A549 (cell line): ENCODE measurements at regions not wholly inside any gene's neighbourhood (a gene's known extent, or its start where the extent isn't known, plus 50 kb on each side); places are given as distances from the start of the nearest gene placed in this dataset.

ENCODE experiments used
- ATAC-seq, 2 experiments: fragments of 200-7000 bp in 1 of 2; fragments of >200 bp in 1 of 2; cut with Nextera tagmentation in 1 of 2; cut with Tn5 transposase in 1 of 2; 3 replicates each; pipeline versions ENCODE4 v1.8.0 to v1.9.1; 2018 to 2020; ENCODE audit warnings: mild to moderate bottlenecking in 1 of 2, moderate library complexity in 1 of 2
- CTCF ChIA-PET: fragments of 300-600 bp; sonication (Branson Sonifier 250); formaldehyde crosslinking; extraction: SDS; loops from one replicate; lab custom pipeline; 2021; ENCODE audit warnings: antibody characterized with exemption, inconsistent platforms; lab: Yijun Ruan, JAX
- POLR2A ChIA-PET: fragments of 350-600 bp; formaldehyde crosslinking; extraction: SDS; loops from one replicate; lab custom pipeline; 2021; ENCODE audit warnings: antibody characterized with exemption, inconsistent platforms; lab: Yijun Ruan, JAX
- DNase-seq, 2 experiments: peaks; one replicate each; pipeline versions ENCODE4 v3.0.0 to v3.0.0-alpha.2; 2011 to 2016; ENCODE audit warnings: low read depth in 1 of 2, low spot score in 1 of 2
- FAIRE-seq: peaks from 2 replicates; lab custom pipeline; 2011; peaks lifted over from hg19 to GRCh38; lab: Jason Lieb, UNC
- H3K27ac ChIP-seq, 2 experiments: fragments of >200 bp; sonication (Bioruptor Twin); formaldehyde crosslinking; 3 replicates each; pipeline ENCODE4 v1.5.1; 2016 to 2017
- H3K4me1 ChIP-seq: fragments of >200 bp; sonication (Bioruptor Twin); formaldehyde crosslinking; 3 replicates; pipeline ENCODE4 v1.6.1; 2016
- H3K4me2 ChIP-seq: fragments of >200 bp; sonication (Bioruptor Twin); formaldehyde crosslinking; 3 replicates; pipeline ENCODE4 v1.6.1; 2016
- H3K4me3 ChIP-seq: fragments of >200 bp; sonication (Bioruptor Twin); formaldehyde crosslinking; 3 replicates; pipeline ENCODE4 v1.5.1; 2016
- H3K9me3 ChIP-seq: fragments of >200 bp; sonication (Bioruptor Twin); formaldehyde crosslinking; 3 replicates; pipeline ENCODE4 v1.6.1; 2016
- CBX8 ChIP-seq: fragments of 200-600 bp; sonication (generic); IDR thresholded peaks from 2 replicates; pipeline ENCODE4 v1.6.1; 2016
- CHD4 ChIP-seq: fragments of 200-600 bp; sonication (generic); IDR thresholded peaks from 2 replicates; pipeline ENCODE4 v1.6.1; 2016; ENCODE audit warnings: antibody characterized with exemption, mild to moderate bottlenecking, borderline replicate concordance
- FOSB ChIP-seq: fragments of 250-450 bp; sonication (Bioruptor Pico); IDR thresholded peaks from 2 replicates; pipeline ENCODE4 v1.5.0; 2020; ENCODE audit warnings: mild to moderate bottlenecking, moderate library complexity
- FOSL2 ChIP-seq, 2 experiments: fragments of 450-650 bp in 1 of 2; fragments of >200 bp in 1 of 2; sonication (Bioruptor Twin) in 1 of 2; formaldehyde crosslinking; IDR thresholded peaks; 2 replicates each; pipeline versions ENCODE4 v1.5.0 to v1.6.1; 2016 to 2020; ENCODE audit warnings: mild to moderate bottlenecking in 1 of 2, moderate library complexity in 1 of 2
- GATA3 ChIP-seq: IDR thresholded peaks from 2 replicates; pipeline ENCODE4 v1.6.1; 2012; ENCODE audit warnings: borderline replicate concordance
- HDAC2 ChIP-seq: fragments of 200-600 bp; sonication (generic); IDR thresholded peaks from 2 replicates; pipeline ENCODE4 v1.6.1; 2016
- HEYL ChIP-seq: fragments of 250-450 bp; sonication (Bioruptor Pico); IDR thresholded peaks from 2 replicates; pipeline ENCODE4 v1.8.0; 2021; ENCODE audit warnings: mild to moderate bottlenecking, moderate library complexity
- JUNB ChIP-seq: fragments of >200 bp; sonication (Bioruptor Twin); formaldehyde crosslinking; IDR thresholded peaks from 2 replicates; pipeline ENCODE4 v1.6.1; 2016
- NR3C1 ChIP-seq: fragments of >200 bp; sonication (Bioruptor Twin); formaldehyde crosslinking; IDR thresholded peaks from 3 replicates; pipeline ENCODE4 v1.6.1; 2017
- RAD21 ChIP-seq, 2 experiments: fragments of >200 bp in 1 of 2; sonication (Bioruptor Twin) in 1 of 2; formaldehyde crosslinking in 1 of 2; IDR thresholded peaks in 1 of 2; conservative IDR thresholded peaks in 1 of 2; 2 replicates in 1 of 2; 3 replicates in 1 of 2; pipeline ENCODE4 v1.6.1; 2012 to 2018; ENCODE audit warnings: inconsistent platforms in 1 of 2
- RARB ChIP-seq: fragments of 250-450 bp; sonication (Bioruptor Pico); IDR thresholded peaks from 2 replicates; pipeline ENCODE4 v1.8.0; 2021; ENCODE audit warnings: mild to moderate bottlenecking, moderate library complexity
- RFX5 ChIP-seq: fragments of 450-650 bp; IDR thresholded peaks from 2 replicates; pipeline ENCODE4 v1.7.1; 2014; ENCODE audit warnings: antibody characterized with exemption, mild to moderate bottlenecking, moderate library complexity
- ZC3H11A ChIP-seq: fragments of 450-650 bp; IDR thresholded peaks from 2 replicates; pipeline ENCODE4 v1.6.1; 2014; ENCODE audit warnings: antibody characterized with exemption, mild to moderate bottlenecking
- WGBS: methylation state at CpG from one replicate; pipeline ENCODE4 v1.1.6; 2017; ENCODE audit errors: missing lambda C conversion rate; 5-methylcytosine and 5-hydroxymethylcytosine counted together
- TF ChIP-seq, protein P1 (sequence below): fragments of 250-450 bp; sonication (Bioruptor Pico); IDR thresholded peaks from 2 replicates; pipeline ENCODE4 v1.5.0; 2020; ENCODE audit warnings: low read depth, mild to moderate bottlenecking, moderate library complexity
- TF ChIP-seq, protein P2 (sequence below): fragments of >200 bp; sonication (Bioruptor Twin); formaldehyde crosslinking; IDR thresholded peaks from 2 replicates; pipeline ENCODE4 v1.6.1; 2016
- TF ChIP-seq, protein P3 (sequence below): fragments of >200 bp; sonication (Bioruptor Twin); formaldehyde crosslinking; IDR thresholded peaks from 3 replicates; pipeline ENCODE4 v1.6.1; 2016
- TF ChIP-seq, protein P4 (sequence below): IDR thresholded peaks from 2 replicates; pipeline ENCODE4 v1.6.1; 2012; ENCODE audit warnings: low read depth, borderline replicate concordance
- TF ChIP-seq, protein P5 (sequence below): fragments of 150-350 bp; IDR thresholded peaks from 2 replicates; pipeline ENCODE4 v1.6.1; 2014; ENCODE audit warnings: low read depth, mild to moderate bottlenecking, low read length

DNA sequence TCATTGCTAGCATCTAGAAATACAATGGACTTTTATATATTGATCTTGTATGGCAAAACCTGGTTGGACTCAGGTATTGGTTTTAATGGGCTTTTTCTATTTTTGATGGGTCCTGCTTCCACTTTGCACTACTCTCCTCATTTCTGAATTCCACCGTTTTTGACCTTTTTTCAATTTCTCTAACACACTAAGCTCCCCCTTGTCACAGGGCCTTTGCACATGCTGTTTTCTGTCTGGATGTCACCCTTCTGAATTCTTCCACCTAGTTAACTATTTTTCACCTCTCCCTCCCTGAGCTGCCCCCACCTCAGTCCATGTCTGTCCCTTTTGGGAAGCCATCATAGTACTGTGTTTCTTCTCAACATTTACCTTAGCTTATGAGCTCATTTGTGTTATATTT is 112.7 kb upstream of the FRMD6 start:
- Histone ChIP-seq H3K9me3 (peaks cover 6% of the 10 kb centered on the region; the same call in 1 of the 3 replicates), H3K27ac (peak overlapping the region; percentile 66 to 69; a peak in 5 of 6 replicates), H3K4me3 (no peak overlapping the region), H3K4me2 (peak overlapping the region; percentile 35; the same call in 2 of the 3 replicates), H3K4me1 (peaks cover 30% of the 10 kb centered on the region)
- POLR2A ChIA-PET: no interaction called here
- TF ChIP-seq ZC3H11A: no peak
- no peak for TF ChIP-seq FOSB (CRISPR knock-in tag)
- no peak for TF ChIP-seq NR3C1
- TF ChIP-seq, protein P1, sequence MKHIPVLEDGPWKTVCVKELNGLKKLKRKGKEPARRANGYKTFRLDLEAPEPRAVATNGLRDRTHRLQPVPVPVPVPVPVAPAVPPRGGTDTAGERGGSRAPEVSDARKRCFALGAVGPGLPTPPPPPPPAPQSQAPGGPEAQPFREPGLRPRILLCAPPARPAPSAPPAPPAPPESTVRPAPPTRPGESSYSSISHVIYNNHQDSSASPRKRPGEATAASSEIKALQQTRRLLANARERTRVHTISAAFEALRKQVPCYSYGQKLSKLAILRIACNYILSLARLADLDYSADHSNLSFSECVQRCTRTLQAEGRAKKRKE (CRISPR knock-in tag): no peak
- no peak for TF ChIP-seq HDAC2
- ATAC-seq (no peak), DNase-seq (no peak), FAIRE-seq (no peak)
- 76% methylated on average over 1 of the region's 1 CpG for WGBS
- CTCF ChIA-PET: interaction anchor here (3.7 kb wide), 1 partner anchor 256 kb away, joined by 14 read pairs; no protein-coding TSS in a partner anchor

DNA sequence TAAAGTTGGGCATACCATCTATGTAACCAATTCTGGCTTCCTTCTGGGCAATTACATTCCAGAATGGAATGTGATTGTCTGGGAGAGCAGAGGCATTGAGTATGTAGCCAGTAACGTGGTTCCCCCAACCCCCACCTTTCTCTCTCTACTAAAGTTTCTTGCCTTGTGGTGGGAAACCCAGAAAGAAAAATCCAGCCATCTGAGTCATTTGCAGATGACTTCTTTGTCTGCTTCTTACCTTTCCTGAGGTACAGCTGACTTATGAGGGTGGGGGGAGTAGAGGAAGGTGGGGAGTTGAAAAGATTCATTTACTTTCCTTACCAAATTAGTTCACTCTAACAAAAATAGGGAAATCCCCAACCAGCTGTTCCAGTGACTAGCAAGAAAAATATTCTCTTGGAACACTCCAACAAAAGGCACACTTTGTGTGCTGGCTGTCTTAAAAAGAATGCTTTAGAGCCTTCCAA is 112.1 kb upstream of the FRMD6 start:
- TF ChIP-seq JUNB (peak; percentile 58), GATA3 (peak; percentile 12; the same call in 1 of the 2 replicates), HEYL (CRISPR knock-in tag) (no peak), RAD21 (conservative IDR thresholded peaks at IDR 0.05 in 1 of 2, IDR thresholded peaks at IDR 0.05 in 1 of 2) (peak in 1 of 2 experiments; percentile 26; a peak in 2 of 5 replicates), ZC3H11A (no peak), FOSL2 (IDR thresholded peaks at IDR 0.05) (peak; percentile 33; the same call in 1 of the 2 replicates), FOSL2 (CRISPR knock-in tag; IDR thresholded peaks at IDR 0.05) (peak; percentile 56)
- TF ChIP-seq, protein P2, sequence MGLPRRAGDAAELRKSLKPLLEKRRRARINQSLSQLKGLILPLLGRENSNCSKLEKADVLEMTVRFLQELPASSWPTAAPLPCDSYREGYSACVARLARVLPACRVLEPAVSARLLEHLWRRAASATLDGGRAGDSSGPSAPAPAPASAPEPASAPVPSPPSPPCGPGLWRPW: no peak
- TF ChIP-seq, protein P3, sequence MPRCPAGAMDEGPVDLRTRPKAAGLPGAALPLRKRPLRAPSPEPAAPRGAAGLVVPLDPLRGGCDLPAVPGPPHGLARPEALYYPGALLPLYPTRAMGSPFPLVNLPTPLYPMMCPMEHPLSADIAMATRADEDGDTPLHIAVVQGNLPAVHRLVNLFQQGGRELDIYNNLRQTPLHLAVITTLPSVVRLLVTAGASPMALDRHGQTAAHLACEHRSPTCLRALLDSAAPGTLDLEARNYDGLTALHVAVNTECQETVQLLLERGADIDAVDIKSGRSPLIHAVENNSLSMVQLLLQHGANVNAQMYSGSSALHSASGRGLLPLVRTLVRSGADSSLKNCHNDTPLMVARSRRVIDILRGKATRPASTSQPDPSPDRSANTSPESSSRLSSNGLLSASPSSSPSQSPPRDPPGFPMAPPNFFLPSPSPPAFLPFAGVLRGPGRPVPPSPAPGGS: peak; percentile 26; the same call in 1 of the 3 replicates
- Histone ChIP-seq H3K9me3 (peaks cover 6% of the 10 kb centered on the region; the same call in 1 of the 3 replicates), H3K4me3 (no peak overlapping the region), H3K27ac (peak overlapping the region; percentile 66 to 69), H3K4me1 (peaks cover 24% of the 10 kb centered on the region), H3K4me2 (peak overlapping the region; percentile 35)
- POLR2A ChIA-PET: no interaction called here
- peak; percentile 81 to 84 for ATAC-seq
- CTCF ChIA-PET: interaction anchor here (0.8 to 3.7 kb wide), 4 partner anchors 10 to 256 kb away, joined by 3 to 14 read pairs (median 4); no protein-coding TSS in a partner anchor
- FAIRE-seq: no peak
- DNase-seq: peak; percentile 29 to 59
- WGBS: 6% methylated on average over 1 of the region's 1 CpG

DNA sequence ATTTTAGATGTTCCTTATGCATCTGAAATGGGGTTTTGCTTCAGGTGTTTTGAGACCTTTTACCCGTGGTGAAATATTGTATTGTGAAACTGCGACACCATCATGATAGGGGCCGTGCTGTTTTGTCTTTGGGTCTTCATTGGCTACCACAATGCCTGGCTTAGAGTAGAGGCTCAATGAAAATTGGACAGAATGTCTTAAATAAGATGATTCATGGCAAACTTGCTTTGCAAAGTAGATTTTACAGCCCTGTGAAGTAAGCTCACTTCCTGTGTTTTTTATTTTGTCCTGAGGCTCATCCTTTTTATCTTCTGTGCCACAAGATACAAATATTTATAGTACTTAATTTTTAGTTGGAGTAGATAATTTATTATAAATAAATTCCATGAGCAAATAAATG is 111.3 kb upstream of the FRMD6 start:
- CTCF ChIA-PET: interaction anchor here (0.8 to 3.7 kb wide), 4 partner anchors 9 to 257 kb away, joined by 3 to 14 read pairs (median 4); no protein-coding TSS in a partner anchor
- Histone ChIP-seq H3K27ac (peak overlapping the region; percentile 66 to 69; a peak in 5 of 6 replicates), H3K9me3 (peaks cover 3% of the 10 kb centered on the region; the same call in 1 of the 3 replicates), H3K4me3 (no peak overlapping the region), H3K4me1 (peaks cover 24% of the 10 kb centered on the region), H3K4me2 (peak overlapping the region; percentile 35; the same call in 2 of the 3 replicates)
- WGBS: 76% methylated on average over 3 of the region's 3 CpGs
- TF ChIP-seq, protein P4, sequence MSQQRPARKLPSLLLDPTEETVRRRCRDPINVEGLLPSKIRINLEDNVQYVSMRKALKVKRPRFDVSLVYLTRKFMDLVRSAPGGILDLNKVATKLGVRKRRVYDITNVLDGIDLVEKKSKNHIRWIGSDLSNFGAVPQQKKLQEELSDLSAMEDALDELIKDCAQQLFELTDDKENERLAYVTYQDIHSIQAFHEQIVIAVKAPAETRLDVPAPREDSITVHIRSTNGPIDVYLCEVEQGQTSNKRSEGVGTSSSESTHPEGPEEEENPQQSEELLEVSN: no peak
- TF ChIP-seq, protein P5, sequence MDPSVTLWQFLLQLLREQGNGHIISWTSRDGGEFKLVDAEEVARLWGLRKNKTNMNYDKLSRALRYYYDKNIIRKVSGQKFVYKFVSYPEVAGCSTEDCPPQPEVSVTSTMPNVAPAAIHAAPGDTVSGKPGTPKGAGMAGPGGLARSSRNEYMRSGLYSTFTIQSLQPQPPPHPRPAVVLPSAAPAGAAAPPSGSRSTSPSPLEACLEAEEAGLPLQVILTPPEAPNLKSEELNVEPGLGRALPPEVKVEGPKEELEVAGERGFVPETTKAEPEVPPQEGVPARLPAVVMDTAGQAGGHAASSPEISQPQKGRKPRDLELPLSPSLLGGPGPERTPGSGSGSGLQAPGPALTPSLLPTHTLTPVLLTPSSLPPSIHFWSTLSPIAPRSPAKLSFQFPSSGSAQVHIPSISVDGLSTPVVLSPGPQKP: no peak
- TF ChIP-seq HEYL (CRISPR knock-in tag) (no peak), RARB (no peak), CBX8 (no peak), RFX5 (no peak), CHD4 (no peak)
- POLR2A ChIA-PET: no interaction called here
- no peak for ATAC-seq
- no peak for FAIRE-seq
- no peak for DNase-seq
